Heart left ventricle (tissue), 13 donors: ENCODE measurements at regions not wholly inside any gene's neighbourhood (a gene's known extent, or its start where the extent isn't known, plus 50 kb on each side); places are given as distances from the start of the nearest gene placed in this dataset.

Experiments used
- POLR2A ChIP-seq, 2 donors: fragments of 450-650 bp; IDR thresholded peaks; one replicate each; pipeline ENCODE4 v1.6.1; 2017; ENCODE audit warnings: antibody characterized with exemption in 2 of 2, mild to moderate bottlenecking in 2 of 2, moderate library complexity in 2 of 2
- TF ChIP-seq, protein P1 (sequence below), 12 donors: fragments of 200-600 bp; sonication (generic) in 4 of 12; IDR thresholded peaks; one replicate each; pipeline versions ENCODE4 v1.5.0 to v1.8.0; 2018 to 2022; ENCODE audit warnings: antibody characterized with exemption in 12 of 12, mild to moderate bottlenecking in 5 of 12
- donor health status: ischemic (EF 13 %, LVEDD 7.1; RV severe dilation, severe dysfunction).
- donor health status: DM: no; HTN: yes; CAD: no.
- donor health status: DM: no; HTN: no; CAD: no.
- donor health status: ischemic (EF 25% LVEDD 6.9; RV normal size, moderate dysfunction).
- donor health status: ischemic (EF 25% LVEDD 5.7; RV mildly dilated, moderate dysfunction).
- donor health status: ischemic (EF 35%, LVEDD 5.7; RV mildly dilated, moderate dysfunction).
- donor health status: nonischemic (EF 11% LVEDD 7.7; RV severe dilation, severe dysfunction).
- donor health status: DM: yes; HTN: yes; CAD: no.
- donor health status: PGD.
- donor health status: ischemic (EF 29% LVEDD 5.4; RV normal size, mild dysfunction).
- donor health status: nonischemic (EF 23%, LVEDD 6.1; RV moderate dilation, normal function).

GRCh38 chr1:208670778-208671177, 426.6 kb upstream of the PLXNA2 start:
- TF ChIP-seq POLR2A (IDR thresholded peaks at IDR 0.05): no peak
- TF ChIP-seq, protein P1, sequence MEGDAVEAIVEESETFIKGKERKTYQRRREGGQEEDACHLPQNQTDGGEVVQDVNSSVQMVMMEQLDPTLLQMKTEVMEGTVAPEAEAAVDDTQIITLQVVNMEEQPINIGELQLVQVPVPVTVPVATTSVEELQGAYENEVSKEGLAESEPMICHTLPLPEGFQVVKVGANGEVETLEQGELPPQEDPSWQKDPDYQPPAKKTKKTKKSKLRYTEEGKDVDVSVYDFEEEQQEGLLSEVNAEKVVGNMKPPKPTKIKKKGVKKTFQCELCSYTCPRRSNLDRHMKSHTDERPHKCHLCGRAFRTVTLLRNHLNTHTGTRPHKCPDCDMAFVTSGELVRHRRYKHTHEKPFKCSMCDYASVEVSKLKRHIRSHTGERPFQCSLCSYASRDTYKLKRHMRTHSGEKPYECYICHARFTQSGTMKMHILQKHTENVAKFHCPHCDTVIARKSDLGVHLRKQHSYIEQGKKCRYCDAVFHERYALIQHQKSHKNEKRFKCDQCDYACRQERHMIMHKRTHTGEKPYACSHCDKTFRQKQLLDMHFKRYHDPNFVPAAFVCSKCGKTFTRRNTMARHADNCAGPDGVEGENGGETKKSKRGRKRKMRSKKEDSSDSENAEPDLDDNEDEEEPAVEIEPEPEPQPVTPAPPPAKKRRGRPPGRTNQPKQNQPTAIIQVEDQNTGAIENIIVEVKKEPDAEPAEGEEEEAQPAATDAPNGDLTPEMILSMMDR (IDR thresholded peaks at IDR 0.05): no peak
